ENCODE measurements at regions not wholly inside any gene's neighbourhood (a gene's known extent, or its start where the extent isn't known, plus 50 kb on each side); places are given as distances from the start of the nearest gene placed in this dataset.
"Not testable (repeated sequence)": the region's sequence is repeated elsewhere in the genome, so short reads cannot be mapped to it uniquely, and the experiment has no call there.

- TF ChIP-seq CTCF (conservative IDR thresholded peaks at IDR 0.05; ENCODE audit: low read depth, low read length); CEBPB (IDR thresholded peaks at IDR 0.05; ENCODE audit: low read depth, low read length); POLR2A (IDR thresholded peaks at IDR 0.05; ENCODE audit: low read depth, low read length); ELK1 (IDR thresholded peaks at IDR 0.05; ENCODE audit: borderline replicate concordance, low read depth, low read length); USF2 (IDR thresholded peaks at IDR 0.05; ENCODE audit: low read depth, low read length); FOS (IDR thresholded peaks at IDR 0.05; ENCODE audit: low read depth, low read length): not testable (repeated sequence)
These were observed 1647.5 kb downstream of the SPATA31A7 start for GRCh38 chr9:62837254-62837911.

Measured in IMR-90 (cell line).